ENCODE measurements at regions not wholly inside any gene's neighbourhood (a gene's known extent, or its start where the extent isn't known, plus 50 kb on each side); places are given as distances from the start of the nearest gene placed in this dataset.

DNA sequence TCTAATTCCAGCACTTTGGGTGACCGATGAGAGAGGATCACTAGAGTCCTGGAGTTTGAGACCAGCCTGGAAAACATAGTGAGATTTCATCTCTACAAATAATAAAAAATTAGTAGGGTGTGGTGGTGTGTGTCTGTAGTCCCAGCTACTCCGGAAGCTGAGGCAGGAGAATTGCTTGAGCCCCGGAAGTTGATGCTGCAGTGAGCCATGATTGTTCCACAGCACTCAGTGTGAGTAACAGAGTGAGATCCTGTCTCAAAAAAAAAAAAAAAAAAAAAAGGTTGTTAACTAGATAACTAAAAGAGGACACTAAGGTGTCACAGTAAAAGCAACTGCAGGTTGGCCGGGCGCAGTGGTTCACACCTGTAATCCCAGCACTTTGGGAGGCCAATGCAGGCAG is 121.3 kb upstream of the MAX start:
- DNase-seq (ENCODE audit: low read depth in 2 of 2) = no peak

DNA sequence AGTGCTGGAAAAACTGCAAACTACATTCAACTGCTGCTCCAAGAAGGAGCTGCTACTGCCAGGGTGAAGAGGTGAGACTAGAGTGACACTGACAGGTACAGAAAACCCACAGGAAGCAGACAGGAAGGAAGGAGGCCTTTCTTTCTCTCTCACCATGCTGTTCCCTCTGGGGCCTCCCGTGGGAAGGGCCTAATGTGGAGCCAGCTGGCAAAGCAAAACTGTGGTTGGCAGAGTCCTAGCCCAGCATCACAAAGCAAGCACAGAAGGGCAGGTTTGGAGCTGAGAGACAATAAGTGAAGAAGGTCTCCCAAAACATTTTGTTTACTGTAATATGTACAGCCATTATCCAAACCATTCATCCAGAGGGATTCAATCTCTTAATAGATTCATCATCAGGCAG is 122.5 kb upstream of the MAX start:
- DNase-seq (ENCODE audit: low read depth in 2 of 2) = no peak

DNA sequence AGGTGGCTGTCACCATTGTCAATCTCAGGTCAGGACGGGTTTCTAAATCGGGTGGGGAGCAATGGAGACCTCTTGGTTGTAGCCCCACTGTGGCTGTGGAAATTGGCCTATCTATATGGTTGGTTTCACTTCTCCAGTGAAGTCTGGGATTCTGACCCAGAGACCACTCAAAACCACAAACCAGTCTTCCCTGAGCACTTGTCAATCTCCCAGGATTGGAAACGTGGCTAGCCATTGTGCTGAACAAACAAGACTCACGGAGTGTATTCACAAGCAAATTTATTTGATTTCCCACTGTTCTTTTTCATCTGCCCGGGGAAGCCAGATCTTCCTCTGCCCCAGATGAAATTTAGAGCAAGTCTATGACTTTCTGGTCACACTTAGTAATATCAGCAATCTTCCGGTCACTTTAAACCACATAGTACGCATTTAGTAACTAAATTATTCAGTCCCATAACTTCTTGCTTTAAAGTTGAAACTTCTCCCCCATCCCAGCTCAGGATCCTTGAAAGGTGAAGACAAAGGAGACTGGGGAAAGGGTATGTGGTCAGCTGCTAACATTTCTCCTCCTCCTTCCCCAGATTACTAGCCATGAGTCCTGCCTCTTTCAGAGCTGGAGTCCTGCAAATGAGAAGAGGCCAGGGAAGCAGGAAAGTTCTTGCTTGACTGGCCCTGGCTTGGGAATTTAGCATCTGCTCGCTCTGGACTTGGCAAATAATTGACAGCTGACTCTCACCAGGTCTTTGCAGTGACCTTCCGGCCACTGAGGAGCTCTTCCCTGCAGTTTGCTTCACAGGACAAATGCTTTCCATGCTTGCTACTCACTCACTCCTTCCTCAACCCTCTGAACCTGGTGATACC is 123.2 kb upstream of the MAX start:
- DNase-seq (ENCODE audit: low read depth in 2 of 2) = no peak

DNA sequence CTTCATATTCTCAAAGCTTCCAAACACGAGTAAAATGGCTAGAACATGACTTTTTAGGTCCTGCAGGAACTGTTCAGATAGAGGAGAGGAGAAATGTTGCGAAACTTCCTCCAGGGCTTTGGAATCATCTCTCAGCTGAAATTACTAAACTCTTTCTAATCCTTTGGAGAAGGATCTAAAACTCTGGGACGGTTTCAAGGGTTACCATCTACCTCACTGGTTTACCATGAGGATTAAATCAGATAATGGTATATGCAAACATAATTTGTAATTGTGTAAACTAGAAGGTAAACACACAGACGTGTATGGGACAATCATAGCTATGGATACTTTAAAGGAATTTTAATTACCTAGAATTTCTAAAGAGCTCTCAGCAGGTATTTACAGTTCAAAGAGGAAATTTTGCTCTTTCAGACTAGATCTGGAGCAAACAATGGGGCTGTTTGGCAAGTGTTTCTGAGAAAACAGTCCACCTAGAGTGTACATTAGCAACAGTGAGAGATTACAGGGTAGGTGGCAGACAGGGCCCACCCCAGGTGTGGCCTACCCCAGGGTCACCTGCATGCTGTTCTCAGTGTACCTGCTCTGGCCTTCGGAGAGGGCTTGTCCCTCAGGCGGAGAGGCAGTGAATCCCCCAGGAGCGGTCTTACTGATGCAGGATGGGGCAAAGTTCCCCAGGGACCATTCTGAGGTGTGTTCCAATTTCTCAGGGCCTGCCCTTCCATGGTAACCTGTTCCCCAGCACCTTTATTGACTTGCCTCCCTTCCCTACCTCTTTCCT is 124.7 kb upstream of the MAX start:
- no peak for DNase-seq (ENCODE audit: low read depth in 2 of 2)

DNA sequence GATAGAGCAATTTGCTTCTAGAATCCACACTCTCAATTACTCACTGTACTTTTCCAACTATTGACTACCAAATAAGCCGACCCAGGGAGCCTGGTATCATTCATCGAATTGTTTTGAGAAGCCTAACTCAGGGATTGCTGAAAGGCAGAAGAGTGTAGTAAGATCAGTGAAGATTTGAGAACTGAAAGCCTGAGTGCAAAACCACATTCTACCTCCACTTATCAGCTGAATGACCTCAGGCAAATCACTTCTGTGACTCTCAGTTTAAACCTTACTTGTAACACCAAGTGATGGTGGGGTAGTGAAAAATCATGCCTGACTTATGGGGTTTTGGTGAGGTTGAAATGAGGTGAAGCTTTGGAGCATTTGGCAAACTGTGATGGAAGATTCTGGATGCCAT is 126.1 kb upstream of the MAX start:
- no peak for DNase-seq (ENCODE audit: low read depth in 2 of 2)

DNA sequence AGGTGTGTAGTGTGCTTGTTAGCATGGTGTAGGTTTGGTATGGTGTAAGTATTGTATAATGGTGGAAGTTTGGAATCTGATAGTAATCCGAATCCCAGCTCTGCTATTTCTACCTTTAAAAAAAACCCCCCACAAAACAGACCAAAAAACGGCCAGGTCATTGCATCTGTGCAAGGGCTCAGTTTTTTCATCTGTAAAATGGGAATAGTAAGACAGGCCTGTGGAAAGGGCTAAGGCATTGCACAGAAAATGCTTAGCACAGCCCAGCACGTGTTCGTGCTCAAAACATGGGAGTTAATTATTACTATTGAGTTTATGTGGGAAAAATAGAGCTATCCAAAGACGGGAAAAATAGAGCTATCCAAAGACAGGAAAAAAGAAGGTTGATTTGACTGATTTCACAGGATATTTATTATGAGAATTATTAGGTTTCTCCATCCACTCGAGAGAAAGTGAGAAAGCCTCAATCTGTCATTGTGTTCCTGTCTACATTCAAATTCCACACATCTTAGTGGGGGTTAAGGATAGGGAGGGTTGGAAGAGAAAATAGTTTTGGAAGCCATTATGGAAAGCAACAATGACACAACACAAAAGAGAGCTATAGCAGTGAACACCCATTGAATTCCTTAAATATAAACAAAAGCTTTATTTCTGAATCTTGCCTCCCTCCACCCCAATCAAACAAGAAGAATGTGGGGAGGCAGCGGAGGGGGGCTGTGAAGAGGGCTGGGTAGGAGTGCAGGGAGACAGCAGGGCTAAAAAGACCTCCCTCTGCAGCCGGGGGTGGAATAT is 126.8 kb upstream of the MAX start:
- no peak for DNase-seq (ENCODE audit: low read depth in 2 of 2)

DNA sequence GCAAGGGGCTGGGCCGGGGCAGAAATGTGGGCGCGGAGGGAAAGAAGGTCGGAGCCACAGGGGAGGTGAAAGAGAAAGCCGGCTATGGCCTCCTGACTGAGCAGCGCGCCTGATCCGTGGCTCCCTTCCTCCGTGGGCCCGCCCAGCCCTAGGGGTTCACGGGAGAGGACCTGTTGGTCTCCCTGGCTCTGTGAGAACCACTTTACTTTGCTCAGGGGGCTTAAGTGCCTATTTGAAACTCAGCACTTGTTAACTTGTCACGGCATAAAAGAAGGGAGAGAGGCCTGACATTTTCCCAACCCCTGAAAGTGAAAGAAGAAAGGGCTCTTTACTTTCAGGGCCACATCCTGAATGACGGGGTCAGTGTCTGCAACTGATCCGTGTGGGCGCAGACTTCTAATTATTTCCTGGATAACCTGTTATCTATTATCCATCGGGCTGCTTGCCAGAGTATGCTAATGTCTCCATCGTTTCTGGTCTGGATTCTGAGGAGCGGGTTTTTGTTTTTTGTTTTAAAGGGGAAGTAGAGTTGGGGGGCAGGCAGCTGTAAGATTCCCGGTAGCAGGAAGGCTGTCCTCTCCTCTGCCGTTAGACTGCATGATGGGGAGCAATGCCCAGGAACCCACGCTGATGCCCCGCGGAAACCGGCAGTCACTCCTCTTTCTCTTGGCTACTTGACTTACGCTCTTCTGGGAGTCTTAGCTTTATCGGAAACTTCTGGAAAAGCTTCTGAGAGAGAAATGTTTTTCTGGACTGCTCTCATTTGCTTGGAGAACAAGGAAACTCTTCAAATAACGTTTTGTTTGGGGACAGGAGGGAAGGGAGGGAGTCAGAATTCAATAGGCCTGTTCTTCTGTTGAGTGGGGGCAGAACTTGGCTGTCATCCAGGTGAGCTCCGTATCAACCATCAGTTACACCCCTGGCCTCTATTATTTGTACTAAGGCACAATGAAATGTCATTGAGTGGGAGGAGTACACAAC is 127.7 kb upstream of the MAX start:
- no peak for DNase-seq (ENCODE audit: low read depth in 2 of 2)

DNA sequence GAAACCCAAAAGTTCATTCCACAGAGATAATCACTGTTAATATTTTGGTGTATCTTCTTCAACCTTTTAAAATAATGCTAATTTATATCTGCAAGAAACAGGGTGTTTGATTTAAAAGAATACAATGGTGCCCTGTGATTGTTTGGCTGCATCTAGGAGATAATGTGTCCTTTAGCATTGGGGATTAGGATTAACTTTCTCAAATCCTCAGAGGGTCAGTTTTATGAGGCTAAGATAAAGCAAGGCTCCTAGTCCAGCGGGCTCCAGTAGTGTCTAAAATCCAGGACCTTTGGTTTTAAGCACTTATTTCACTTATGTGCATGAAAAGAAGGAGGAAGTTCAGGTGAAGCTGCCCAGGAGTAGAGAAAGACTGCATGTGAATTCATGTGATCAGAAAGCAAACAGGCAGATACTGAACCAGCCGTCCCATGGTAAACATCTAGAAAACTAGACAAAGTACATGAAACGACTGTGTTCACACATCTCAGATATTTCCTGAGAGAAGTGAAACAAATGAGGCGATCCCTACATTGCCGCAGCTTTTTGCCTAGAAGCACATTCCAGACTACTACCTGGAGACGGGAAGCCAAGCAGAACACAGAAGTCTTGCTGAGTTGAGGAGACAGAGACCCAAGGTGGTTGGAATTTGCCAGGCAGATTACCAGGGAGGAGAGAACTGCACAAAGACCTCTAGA is 129.1 kb upstream of the MAX start:
- no peak for DNase-seq (ENCODE audit: low read depth in 2 of 2)

DNA sequence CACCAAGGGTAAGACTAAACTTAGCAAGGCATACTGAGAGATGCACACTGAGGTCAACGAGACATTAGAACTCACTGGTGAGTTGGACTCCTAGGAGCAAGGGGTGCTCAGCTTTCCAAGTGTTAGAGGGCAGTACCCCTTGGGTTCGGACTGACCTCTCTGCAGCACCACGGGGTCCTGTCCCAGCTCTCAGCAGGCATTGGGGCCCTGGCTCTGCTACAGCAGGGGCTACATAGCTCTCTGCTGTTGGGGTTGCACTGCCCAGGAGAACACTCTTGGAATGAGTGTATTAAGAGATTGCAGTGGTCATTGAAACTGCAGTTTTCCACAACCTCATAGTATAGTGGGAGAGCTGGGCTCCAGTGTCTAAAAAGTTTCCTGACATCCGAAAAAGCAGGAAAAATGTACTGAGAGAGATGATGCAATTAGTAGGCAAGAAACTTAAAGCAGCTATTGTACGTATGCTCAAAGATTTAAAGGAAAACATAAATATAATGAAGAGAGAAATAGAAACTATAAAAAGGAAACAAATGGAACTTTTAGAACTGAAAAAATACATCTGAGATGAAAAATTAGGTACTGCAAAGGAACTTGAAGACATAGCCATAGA is 132.5 kb upstream of the MAX start:
- DNase-seq (ENCODE audit: low read depth in 2 of 2) = no peak

DNA sequence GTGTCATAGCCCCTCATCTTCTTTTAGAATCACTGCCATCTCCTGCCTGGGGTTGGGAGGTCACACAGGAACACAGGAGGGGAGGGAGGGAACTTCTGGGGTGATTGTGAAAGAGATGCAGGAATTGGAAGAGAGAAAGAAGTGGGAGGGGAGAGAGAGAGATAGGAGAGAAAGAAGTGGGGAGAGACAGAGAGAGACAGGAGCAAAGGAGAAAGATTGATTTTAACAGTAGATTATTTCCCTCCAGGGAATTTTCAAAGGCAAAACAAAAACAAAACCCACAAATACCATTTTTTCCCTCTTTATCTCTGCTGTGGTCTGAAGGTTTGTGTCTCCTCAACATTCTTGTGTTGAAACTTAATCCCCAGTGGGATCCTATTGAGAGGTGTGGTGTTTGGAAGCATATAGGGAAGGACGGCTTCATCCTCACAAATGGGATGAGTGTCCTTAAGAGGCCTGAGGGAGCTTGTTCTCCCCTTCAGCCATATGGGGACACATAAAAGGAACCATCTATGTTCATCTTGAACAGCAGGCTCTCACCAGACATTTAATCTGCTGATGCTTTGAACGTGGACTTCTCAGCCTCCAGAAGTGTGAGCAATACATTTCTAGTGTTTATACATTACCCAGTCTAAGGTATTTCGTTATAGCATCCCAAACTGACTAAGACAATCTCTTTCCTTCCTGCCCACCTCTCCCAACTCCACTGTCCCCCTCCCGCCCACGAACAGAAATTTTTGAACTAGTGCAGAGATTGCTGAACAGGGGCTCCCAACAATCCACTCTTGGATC is 134.9 kb upstream of the MAX start:
- DNase-seq (ENCODE audit: low read depth in 2 of 2) = no peak

DNA sequence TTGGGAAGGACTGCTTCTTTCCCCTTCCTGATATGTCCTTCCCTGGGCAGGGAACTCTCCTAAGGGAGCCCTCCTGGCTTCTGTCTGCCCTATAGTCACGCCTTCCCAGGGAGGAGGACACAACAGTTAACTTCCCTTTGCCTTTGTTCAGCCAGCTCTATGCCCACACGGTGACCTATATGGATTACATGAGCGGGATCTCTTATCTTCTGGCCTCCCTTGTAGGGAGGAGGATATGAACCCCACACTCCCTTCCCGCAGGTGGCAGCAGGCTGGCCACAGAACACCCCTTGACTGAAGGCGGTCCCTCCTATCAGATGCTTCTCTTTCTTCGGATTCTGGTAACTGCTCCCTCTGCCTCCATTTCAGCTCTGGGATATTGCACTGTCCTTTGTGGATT is 135.6 kb upstream of the MAX start:
- no peak for DNase-seq (ENCODE audit: low read depth in 2 of 2)

DNA sequence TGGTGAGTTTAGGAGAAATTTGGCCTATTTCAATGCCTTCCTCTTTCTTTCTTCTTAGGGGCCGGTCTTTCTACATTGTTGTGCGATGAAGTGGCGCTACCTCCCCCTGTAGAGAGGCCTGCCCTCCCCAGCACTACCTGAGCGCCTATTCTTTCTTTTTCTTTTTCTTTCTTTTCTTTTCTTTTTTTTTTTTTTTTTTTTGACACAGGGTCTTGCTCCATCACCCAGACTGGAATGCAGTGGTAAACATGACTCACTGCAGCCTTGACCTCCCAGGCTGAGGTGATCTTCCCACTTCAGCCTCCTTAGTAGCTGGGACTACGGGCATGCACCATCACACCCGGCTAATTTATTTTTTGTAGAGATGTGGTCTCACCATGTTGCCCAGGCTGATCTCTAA is 136.1 kb upstream of the MAX start:
- no peak for DNase-seq (ENCODE audit: low read depth in 2 of 2)

DNA sequence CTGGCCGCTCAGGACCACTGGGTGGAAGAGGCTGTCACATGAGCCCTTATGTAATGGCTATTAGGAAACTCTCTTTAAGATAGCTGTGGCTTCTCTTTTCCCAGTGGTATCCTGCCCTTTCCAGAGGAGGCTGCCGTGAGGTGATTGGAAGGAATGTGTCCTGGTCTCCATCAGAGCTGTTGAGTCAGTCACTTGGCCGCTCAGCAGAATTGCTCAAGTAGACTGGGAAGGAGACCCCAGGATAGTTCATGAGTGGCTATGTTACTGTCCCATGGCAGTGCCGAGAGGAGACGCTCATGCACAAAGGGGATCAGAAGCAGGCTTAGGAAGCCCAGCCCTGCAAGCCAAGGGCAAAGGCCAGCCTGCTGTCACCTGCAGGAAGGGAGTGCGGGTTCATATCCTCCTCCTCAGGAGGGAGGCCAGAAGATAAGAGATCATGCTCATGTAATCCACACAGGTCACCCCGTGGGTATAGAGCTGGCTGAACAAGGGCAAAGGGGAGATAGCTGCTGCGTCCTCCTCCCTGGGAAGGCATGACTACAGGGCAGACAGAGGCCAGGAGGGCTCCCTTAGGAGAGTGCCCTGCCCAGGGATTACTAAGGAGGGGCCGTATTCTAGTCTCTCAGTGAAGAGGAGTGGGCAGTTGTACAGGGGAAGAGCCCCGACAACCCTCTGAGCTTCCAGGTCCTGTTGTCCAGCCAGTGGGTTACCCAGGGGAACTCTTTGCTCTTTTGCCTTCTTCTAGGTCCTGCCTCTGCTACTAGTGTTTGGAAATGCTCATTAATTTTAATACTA is 137.0 kb upstream of the MAX start:
- no peak for DNase-seq (ENCODE audit: low read depth in 2 of 2)

DNA sequence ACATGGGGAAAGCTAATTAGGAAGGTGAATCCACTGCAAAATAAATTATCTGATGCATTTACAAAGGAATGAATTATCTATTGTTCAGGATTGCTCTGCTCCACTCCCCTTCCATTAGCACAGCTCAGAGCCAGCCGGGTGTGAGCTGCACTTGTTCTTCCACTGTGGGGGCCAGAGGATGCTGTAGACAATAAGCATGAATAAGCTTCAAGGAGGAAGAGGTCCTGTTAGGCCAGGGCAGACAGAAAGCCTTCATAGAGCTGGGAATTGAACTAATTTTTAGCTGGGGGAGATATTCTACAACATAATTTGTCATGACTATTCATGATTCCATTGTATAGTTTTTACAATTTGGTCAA is 137.6 kb upstream of the MAX start:
- no peak for DNase-seq (ENCODE audit: low read depth in 2 of 2)

DNA sequence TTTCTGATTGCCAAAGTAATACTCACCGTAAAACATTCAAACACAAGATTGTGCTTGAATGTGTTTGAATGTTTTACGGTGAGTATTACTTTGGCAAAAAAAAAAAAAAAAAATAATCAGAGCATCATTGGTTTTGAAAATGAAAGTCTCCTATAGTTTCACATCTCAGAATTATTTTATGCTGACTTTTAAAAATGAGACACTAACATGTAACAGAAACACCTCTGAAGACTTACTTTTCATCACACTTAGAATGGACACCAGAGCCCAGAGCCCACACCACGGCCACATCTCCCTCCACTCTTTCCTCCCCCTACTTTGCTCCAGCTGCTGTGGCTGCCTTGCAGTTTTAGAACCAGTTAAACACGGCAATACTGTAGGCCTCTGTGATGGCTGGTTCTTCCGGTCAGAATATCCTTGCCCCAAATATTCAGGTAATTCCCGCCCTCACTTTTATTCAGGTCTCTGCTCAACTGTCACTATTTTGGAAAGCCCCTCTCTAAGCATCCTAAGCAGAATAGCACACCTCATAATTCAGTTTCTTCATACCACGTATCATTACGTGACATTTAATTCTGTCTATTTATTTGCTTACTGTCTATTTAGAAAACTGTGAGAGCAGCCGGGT is 138.9 kb upstream of the MAX start:
- no peak for DNase-seq (ENCODE audit: low read depth in 2 of 2)

DNA sequence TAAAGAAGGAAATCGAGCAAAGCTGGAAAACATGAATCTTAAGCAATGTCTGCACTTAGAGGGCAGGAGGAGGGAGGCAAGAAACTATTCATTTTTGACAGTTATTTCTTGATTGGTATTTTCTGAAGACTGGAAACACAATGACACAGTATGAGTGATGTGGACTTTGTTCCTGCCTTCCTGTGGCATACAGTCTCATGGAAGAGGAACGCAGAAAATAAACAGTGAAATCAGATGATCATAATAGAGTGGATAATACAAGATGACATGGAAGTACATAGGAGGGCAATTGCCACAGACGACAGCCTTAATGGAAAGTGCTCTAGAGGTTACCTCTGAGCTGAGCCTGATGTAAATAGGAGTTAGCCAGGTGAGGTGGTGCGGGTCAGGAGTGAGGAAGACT is 140.4 kb upstream of the MAX start:
- no peak for DNase-seq (ENCODE audit: low read depth in 2 of 2)

DNA sequence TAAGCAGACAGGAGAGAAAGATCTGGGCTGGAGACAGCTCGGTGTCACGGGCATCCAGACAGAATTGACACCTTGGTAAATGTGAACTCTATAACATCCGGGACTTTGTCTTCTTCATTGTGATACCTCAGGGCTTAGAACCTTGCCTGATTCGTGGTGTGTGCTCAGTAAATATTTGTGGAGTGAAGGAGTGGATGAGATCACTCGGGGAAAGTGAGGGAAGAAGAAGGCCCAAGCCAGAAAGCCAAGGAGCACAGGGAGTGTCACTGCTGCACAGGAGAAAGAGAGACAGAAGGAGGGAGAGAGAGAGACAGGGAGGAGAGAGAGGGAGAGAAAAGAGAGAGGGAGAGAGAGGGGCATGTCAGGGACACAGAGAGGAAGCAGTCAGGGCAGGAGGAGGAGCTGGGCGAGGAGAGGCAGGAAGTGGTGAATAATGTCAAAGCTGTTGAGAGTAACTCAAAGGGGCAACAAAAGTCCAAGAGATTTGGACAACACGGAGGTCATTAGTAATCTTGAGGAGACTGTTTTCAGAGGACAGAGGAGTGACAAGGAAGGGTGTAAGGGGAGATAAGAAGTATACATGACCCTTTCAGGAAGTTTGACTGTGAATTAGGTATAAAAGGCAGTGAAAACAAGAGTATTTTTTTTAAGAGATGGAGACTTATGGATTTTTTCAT is 141.6 kb upstream of the MAX start:
- DNase-seq (ENCODE audit: low read depth in 2 of 2) = no peak
